ENCODE measurements at regions not wholly inside any gene's neighbourhood (a gene's known extent, or its start where the extent isn't known, plus 50 kb on each side); places are given as distances from the start of the nearest gene placed in this dataset.

DNA sequence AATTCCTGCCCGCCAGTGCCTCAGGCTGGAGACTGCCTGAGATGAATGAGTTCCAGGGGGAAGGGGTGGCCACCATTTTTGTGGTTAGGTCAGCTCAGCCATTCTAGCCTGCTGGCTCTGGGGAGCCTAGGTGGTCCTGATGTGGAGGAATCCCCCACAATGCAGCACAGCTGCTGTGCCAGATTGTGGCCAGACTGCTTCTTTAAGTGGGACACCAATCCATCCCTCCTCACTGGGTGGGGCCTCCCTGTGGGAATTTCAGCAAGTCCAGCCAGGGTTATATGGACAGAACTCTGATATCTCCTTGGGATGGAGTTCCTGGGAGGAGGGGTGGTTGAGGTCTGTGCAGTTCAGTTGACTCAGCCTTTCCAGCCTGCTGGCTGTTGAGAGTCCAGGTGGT, 51.2 kb upstream of the DAP start:
- Histone ChIP-seq H3K4me1 (ENCODE audit: control insufficient read depth in 2 of 2, insufficient read depth in 1 of 2, low read depth in 1 of 2, low read length in 2 of 2) (no peaks in the 10 kb centered on the region), H3K27me3 (ENCODE audit: control insufficient read depth in 3 of 3, insufficient read depth in 3 of 3, low read depth in 1 of 3, low read length in 3 of 3) (peaks cover 0 to 3% (median 0%) of the 10 kb centered on the region in 3 experiments)

More for the DNA sequence above, 51.2 kb upstream of the DAP start:
- Histone ChIP-seq H3K4ac (ENCODE audit: low read length) (no peak overlapping the region), H3K4me2 (ENCODE audit: insufficient read depth, low read length, poor library complexity, severe bottlenecking) (no peak overlapping the region), H2BK12ac (ENCODE audit: low read length) (no peak overlapping the region), H3K36me3 (replicated peaks in 1 of 2; ENCODE audit: control insufficient read depth in 2 of 2, insufficient read depth in 2 of 2, low read length in 2 of 2) (no peaks in the 10 kb centered on the region), H2BK5ac (ENCODE audit: low read length) (no peak overlapping the region), H2AK5ac (ENCODE audit: low read depth, low read length) (no peak overlapping the region), H3K4me3 (ENCODE audit: low read length in 2 of 2) (no peak overlapping the region), H3K14ac (ENCODE audit: low read length) (no peak overlapping the region), H3K23ac (ENCODE audit: low read depth, low read length, poor library complexity) (no peak overlapping the region), H2BK120ac (ENCODE audit: low read depth, low read length) (no peak overlapping the region), H3K18ac (ENCODE audit: low read length) (no peak overlapping the region), H2BK15ac (ENCODE audit: low read length) (no peak overlapping the region), H3K79me1 (ENCODE audit: low read depth, low read length) (no peaks in the 10 kb centered on the region), H3K9me3 (replicated peaks in 1 of 2; ENCODE audit: control insufficient read depth in 2 of 2, insufficient read depth in 1 of 2, low read depth in 1 of 2, low read length in 2 of 2) (no peaks in the 10 kb centered on the region), H3K9ac (ENCODE audit: low read depth, low read length, poor library complexity) (peak overlapping the region; percentile 22), H4K91ac (ENCODE audit: low read depth, low read length, poor library complexity) (no peak overlapping the region), H4K8ac (ENCODE audit: low read depth, low read length) (no peak overlapping the region), H2AFZ (ENCODE audit: low read length) (no peak overlapping the region), H3K27ac (replicated peaks; ENCODE audit: low read length) (no peak overlapping the region)
- no peak for DNase-seq (ENCODE audit: low spot score)
- WGBS, 2 donors (ENCODE audit: extremely low coverage in 2 of 2, insufficient read length in 2 of 2, insufficient replicate concordance in 1 of 2), result no CpG with 5 or more reads among the region's 1 CpG
